GM19463 (cell line): ENCODE measurements at regions not wholly inside any gene's neighbourhood (a gene's known extent, or its start where the extent isn't known, plus 50 kb on each side); places are given as distances from the start of the nearest gene placed in this dataset.
"Not testable (repeated sequence)": the region's sequence is repeated elsewhere in the genome, so short reads cannot be mapped to it uniquely, and the experiment has no call there.

Source experiments
- ATAC-seq: cut with Tn5 transposase; IDR thresholded peaks from one replicate; pipeline ENCODE4 v1.9.1; 2021; ENCODE audit warnings: mild to moderate bottlenecking, moderate library complexity; ENCODE audit not compliant: unreplicated experiment

DNA sequence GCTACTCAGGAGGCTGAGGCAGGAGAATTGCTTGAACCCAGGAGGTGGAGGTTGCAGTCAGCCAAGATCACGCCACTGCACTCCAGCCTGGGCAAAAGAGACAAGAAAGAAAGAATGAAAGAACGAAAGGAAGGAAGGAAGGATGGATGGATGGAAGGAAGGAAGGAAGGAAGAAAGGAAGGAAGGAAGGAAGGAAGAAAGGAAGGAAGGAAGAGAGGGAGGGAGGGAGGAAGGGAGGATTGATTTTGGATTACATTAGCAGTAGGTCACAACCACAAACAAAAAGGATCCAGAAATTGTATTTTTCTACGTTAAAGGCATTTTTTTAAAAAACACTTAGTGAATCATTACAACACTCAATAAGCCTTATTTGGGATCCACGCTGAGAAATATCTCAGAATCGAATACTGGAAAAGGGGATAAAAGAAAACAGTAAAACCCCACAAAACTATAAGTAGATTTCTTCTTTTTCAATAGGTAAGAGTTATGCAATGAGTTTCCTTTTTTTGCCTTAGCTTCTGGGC is 136.9 kb upstream of the FREM1 start:
- ATAC-seq, result no peak

DNA sequence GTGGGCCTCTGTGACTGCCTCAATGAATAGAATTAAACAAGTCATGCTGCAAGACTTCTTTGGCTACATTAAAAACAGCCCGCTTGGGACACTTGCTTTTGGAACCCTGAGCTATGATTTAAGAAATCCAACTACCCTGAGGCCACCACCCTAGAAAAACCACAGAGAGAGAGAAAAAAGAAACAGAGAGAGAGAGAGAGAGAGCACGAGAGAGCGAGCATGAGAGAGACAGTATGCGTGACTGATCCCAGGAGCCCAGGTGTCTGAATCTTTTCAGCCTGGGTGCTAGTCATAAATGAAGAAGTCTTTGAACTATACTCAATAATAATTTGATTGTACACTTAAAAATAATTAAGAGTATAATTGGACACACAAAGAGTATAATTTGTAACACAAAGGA is 123.1 kb upstream of the FREM1 start:
- no peak for ATAC-seq

DNA sequence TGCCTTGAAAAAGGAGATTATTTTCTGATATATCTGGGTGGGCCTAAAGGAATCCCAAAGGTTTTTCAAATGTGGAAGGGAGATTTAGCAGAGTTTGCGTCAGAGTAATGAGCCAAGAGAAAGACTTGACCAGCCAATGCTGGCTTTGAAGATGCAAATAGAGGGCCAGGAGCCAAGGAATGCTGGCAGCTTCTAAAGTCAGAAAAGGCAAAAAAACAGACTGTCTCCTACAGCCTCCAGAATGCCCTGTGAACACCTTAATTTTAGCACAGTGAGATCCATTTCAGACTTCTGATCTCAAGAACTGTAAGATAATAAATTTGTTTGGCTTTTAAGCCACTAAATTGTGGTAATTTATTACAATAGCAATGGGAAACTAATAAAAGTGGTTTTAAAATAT is 122.6 kb upstream of the FREM1 start:
- no peak for ATAC-seq

DNA sequence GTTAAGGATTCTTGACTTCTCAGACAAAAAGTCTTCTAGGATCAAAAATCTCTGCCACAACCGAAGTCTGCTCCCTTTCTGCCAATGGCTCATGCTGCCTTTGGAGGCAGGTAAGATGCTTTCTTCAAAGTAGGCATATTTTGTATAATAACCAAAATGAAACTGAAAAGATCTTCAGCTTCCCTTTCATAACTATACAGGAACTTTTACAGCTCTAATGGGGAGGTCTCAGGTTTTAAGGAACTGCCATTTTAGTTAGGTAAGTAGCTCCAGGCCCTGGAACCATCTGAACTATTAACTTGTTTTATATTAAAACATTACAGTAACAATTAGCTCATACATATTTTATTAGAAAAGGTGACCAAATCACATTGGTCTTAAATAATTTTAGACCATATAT is 110.9 kb upstream of the FREM1 start:
- ATAC-seq, result no peak

DNA sequence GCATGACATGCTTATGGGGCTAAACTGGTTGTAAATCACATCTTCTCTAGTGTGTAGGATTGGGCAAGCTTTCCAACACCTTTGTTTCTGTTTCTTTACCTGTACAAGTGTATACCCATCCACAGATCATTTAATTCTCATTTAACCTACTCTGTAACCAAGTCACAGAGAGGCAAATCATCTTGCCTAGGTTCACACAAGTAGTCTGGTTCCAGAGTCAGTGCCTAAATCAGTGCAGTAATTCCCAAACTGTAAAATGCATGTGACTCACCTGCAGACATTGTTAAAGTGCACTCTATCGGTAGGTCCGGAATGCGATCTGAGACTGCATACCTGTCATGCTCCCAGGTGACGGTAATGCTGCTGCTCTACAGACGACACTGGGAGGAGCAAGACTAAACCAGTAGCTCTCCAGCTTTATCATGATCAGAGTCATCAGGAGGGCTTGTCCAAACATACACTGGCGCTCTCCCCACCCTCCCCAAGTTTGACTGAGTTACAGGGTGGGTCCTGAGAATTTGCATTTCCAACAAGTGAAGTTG is 107.9 kb upstream of the FREM1 start:
- no peak for ATAC-seq

DNA sequence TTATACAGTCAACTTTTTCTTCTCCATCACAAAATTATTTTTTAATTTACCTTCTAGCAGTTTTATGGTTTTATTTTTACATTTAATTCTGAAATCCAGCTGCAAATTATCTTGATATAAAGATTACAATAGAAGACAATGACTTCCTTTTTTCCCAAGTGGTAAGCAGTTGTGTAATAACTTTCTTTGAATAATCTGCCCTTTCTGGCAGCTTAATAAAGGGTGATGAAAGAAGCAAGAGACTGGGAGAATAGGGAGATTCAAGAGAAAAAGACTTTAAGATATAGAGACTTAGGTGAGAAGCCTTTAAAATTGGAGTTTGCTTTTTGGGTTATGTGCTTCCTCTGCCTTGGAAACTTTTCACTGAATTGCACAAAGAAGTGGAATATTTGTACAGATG is 100.4 kb upstream of the FREM1 start:
- no peak for ATAC-seq

DNA sequence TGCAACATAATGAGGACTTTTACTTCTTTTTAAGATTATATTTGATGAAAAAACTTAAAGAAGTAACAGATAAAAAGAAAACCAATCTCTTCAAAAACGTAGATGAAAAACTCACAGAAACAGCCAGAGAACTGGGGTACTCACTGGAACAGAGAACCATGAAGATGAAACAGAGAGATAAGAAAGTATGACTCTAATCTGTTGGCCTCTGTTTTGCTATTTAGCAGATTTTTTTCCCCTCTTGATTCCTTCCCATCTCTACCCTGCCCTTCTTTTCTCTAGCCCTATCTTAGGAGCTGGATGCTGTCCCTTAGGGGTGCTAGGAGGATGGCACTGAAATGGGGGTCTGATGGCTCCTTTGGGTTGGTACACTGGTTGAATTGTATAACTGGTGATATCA is 97.5 kb upstream of the FREM1 start:
- ATAC-seq, result no peak

DNA sequence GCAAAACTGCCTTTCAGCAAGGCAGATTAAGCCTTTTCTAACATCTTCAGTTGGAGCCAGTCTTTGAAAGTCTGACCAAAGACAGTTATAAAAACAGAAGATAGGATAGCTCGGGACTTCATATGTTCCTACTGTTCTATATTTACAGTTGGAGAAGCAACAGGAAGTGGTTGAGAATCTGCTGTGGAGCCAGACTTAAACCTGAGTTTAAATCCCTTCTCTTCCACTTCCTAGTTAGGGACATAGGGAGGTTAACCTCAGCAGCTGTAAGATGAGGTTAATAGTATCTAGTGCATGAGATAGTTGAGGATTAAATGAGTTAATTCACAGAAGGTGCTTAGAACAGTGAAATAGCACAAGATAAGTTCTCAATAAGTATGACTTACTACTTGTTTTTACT is 84.5 kb upstream of the FREM1 start:
- no peak for ATAC-seq

DNA sequence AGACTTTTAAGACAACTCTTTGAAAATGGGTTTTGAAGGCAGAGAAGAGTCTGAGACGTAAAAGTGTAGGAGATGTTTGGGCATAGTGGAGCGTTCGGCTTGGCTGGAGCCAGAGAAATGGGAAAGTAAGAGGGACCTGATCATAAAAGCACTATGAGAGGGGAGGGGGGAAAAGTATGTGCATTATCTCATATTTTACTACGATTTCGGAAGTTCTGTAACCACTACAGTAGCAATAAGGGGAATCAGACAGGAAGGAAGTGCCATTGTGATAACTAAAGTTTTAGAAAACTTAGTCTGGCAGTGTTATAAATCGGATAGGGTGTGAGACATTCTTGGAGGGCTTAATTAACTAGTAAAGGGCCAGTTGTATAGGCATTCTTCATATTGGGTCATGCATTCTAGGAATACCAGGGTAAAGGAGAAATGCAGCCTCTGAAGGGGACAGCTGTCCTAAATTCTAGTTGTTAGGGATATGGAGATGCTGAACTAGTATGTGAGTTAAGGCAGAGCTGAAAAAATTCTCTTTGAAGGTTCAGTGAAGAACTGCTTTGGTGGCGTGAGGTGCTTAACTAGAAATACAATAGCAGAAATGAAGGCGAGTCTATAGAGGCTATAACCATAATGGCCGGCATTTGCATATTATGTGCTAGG is 83.8 kb upstream of the FREM1 start:
- no peak for ATAC-seq

DNA sequence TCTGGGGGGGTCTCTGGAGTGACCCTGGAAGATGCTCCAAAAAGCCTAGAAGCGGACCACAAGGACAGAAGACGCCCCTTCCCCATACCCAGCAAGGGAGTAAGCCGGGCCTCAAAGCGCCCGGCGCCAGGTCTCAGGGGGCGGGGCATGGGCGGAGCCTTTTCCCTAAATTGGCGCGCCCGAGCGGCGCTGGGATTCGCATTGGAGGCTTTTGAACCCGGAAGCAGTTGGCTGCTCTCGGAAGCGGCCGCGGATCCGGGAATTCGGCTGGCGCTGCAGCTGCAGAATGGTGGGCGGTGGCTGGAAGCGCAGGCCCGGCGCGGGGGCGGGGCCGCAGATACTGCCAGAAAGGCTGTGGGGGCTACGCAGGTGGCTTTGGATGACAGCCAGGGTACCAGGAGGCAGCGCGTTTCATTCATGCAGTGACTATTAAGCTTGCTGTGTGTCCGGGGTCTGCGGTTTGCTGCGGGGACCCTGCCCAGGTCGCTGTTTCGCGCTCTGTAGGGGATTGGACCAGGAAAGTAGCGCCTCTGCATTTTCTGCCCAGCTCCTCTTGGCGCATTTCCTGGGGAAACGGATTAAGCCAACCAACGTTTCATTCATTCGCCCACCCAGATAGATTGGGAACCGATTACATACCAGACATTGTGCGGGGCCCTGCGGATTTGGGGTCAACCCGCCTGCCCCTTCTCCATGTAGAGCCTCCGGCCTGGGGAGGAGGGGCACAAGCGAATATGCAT is 83.0 kb upstream of the FREM1 start:
- no peak for ATAC-seq

DNA sequence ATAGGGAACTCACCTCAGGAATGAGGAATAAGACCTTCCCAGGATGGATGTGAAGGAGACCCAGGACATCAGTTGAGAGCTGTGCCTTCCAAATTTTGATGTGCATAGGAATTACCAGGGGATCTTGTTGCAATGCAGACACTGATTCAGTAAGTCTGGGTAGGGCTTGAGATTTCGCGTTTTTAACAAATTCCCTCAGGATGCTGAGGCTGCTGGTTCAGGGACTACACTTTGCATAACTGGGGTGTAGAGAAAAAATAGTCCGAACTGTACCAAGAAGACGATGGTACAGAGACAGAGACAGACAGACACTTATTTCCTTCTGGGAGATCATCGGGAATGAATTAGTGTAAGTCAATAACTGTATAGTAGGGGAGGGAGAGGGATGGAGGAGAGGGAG is 82.3 kb upstream of the FREM1 start:
- no peak for ATAC-seq

DNA sequence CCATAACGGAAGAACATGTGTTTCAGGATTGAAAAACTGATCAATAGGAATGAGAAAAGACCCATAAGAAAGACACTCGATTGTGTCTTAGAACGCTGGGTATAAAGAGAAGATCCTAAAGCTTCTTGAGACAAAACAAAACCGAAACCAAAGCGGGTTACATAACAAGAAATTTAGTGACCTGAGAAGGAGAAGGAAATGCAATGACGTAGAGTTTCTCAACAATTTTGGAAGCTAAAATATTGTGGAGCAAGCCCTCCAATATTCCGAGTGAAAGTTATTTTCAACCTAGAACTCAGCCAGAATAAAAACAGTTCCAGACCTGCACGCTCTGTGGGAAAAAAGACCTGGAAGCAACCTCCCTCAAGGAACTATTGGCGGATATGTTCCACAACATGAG is 81.9 kb upstream of the FREM1 start:
- no peak for ATAC-seq

DNA sequence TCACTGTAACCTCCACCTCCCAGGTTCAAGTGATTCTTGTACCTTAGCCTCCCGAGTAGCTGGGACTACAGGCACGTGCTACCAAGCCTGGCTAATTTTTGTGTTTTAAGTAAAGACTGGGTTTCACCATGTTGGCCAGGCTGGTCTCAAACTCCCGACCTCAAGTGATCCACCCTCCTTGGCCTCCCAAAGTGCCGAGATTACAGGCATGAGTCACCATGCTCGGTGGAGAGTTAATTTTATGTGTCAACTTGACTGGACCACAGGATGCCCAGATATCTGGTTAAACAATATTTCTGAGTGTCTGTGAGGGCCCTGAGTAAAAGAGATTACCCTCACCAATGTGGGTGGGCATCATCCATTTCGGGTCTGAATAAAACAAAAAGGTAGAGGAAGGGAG is 80.4 kb upstream of the FREM1 start:
- not testable (repeated sequence) for ATAC-seq

DNA sequence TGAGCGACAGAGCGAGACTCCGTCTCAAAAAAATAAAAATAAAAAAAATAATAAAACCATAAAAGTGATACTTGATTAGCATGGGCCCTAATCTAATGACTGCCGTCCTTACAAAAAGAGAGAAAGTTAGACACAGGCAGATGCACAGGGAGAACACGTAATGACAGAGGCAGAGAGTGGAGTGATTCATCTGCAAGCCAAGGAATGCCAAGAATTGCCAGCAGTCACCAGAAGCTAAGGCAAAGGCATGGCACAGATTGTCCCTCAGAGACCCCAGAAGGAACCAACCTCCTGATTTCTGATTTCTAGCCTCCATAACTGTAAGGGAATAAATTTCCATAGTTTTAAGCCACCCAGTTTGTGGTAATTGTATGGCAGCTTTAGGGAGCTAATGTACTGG is 79.6 kb upstream of the FREM1 start:
- ATAC-seq, result no peak

DNA sequence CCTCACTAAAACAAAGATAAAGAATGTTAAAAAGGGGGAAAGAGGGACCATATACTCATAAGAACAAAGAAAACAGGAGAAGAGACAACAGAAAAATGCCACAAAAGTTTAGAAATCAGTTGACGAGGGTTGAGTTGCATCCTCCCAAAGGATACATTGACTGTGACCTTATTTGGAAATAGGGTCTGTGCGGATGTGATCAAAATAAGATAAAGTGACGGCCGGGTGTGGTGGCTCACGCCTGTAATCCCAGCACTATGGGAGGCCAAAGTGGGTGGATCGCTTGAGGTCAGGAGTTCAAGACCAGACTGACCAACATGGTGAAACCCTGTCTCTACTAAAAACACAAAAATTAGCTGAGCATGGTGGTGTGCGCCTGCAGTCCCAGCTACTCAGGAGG is 79.1 kb upstream of the FREM1 start:
- not testable (repeated sequence) for ATAC-seq

DNA sequence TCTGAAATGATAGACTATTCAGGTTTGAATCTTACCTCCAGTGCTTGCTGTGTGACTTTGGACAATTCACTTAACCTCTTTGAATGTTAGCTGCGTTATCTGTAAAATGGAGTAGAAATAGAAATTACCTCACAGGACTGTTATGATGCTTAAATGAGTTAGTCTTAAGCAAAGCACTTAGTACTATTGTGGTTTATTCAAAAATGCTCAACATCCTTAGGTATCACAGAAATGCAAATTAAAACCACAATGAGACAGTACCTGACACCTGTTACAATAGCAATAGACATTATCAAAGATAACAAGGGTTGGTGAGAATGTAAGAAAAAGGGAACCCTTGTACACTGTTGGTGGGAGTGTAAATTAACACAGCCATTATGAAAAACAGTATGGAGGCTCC is 77.6 kb upstream of the FREM1 start:
- no peak for ATAC-seq

DNA sequence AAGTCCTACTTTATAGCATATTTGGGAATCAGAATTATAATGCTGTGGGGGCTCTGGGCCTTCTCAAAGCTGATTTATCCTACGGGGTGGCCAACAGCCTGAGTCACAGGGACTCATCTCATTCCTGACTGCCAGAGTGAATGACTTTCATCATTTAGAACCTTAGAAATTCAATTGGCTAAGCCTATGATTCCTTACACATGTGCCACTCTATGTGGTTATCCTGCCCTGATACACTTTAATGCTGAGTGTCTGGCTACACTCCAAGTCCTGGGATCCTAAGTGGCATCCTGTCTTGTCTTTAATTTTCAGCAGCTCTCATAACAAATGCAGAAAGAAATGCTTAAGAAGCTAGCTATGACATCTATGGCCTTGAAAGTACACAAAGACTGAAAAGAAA is 75.2 kb upstream of the FREM1 start:
- no peak for ATAC-seq

DNA sequence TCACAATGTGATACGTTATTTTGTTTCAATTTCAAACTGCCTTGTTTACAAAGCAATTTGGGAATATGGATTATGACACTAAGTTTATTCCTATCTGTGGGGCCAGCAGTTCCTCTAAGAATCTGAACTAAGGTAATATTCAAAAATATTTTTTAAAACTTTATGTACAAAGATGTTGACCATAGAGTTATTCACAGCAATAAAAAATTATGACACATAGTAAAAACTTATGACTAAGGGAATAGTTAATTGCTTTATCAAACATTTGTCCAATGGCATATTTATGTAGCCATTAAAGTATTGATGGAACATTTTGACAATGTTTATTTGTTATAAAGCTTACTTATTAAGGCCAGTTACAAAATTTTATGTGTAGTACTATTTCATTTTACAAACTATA is 73.4 kb upstream of the FREM1 start:
- no peak for ATAC-seq

DNA sequence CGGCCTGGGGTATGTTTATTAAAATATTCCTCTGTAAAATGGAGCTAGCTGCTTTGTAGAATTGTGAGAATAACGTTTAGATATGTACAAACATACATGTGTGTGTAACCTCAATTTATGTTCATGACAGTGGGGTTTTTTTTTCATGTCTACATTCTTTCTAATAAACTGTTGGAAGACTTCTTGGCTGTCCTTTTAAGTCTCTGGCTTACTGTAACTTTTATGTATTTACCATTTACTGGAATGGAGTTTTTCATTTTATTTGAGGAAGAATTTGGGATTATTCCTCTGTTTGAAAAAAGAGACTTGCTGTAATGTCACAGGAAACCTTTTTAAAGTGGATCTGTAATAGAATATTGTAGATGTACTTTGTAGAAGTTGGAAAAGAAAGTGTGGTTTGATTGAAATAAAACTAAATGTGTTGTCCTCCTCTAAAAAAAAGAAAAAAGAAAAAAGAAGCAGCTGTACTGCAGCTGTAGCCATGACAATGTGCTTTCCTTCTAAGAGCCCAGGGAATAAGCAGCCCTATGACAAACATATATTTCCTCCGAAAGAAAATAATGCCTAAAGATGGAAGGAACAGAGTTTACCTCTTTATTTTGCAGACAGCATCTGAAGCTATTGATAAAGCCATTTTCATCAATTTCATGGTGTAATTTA is 71.2 kb upstream of the FREM1 start:
- no peak for ATAC-seq

DNA sequence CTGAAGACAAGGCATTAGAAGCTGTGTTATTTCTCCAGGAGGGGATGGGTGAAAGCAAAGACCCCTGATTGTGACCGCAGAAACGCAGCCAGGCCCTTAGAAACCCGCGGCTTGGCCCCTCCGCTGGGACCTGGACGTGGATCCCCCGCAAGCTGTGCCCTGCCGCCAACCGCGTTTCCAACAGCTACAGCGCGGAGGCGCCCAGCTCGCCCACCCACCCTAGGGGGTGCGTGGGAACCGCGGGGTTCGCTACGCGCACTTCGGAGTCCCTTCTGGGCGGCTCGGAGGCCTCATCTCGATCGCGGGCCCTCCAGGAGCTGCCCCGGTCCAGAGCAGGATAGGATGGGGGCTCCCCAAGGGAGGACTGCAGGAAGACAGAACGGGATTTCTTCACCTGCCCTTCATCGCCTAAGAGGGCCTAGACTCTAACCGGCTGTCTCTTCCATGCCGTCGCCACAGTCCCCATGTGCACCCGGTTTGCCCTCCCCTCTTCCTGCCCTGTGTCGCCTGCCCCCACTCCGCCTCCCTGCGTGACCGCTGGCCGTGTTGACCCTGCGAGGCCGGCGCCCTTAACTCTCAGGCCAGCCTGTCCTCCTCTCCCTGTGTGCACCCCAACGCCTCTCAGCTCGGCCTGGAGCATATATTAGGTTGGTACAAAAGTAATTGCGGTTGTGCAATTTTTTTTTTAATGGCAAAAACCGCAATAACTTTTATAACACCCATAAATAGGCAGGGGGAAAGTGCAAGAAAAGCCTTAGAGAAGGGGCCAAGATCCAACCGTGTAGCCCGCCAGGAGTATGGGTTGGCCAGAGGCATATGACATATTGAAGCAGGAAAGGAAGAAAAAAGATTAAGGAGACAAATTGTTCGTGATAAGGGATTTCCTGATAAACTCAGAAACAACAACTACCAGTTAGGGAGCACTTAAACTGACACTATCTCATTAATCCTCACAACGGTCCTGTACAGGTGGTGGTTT is 68.1 kb upstream of the FREM1 start:
- ATAC-seq, result no peak
